ENCODE measurements at regions not wholly inside any gene's neighbourhood (a gene's known extent, or its start where the extent isn't known, plus 50 kb on each side); places are given as distances from the start of the nearest gene placed in this dataset.

DNA sequence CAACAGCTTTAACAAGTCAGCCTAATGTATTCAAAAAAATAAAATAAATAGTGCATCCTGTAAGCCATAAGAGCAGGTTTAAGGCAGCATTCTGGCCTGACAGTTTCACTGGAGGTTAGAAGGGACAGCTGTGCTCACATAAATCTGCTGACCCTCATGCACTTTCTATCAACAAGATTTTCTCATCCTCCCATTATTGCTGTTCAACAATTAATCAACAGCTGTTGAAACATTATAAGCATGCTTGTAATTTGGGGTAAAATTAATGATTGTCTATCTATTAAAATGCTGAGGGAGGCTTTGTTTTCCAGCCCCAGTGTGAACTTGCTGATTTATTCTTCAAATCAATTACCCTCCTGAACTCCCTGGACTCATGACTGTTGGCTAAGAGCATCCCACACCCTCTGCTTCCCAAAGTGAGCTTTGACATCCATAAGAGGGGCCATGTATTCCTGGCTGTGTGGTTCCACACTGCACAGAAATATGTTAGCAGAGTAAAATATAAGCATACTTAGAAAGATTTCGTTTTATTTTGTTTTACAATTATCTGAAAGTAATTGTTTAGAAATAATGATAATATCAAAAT is 492.4 kb downstream of the EFNB2 start:
- TF ChIP-seq, protein P1, sequence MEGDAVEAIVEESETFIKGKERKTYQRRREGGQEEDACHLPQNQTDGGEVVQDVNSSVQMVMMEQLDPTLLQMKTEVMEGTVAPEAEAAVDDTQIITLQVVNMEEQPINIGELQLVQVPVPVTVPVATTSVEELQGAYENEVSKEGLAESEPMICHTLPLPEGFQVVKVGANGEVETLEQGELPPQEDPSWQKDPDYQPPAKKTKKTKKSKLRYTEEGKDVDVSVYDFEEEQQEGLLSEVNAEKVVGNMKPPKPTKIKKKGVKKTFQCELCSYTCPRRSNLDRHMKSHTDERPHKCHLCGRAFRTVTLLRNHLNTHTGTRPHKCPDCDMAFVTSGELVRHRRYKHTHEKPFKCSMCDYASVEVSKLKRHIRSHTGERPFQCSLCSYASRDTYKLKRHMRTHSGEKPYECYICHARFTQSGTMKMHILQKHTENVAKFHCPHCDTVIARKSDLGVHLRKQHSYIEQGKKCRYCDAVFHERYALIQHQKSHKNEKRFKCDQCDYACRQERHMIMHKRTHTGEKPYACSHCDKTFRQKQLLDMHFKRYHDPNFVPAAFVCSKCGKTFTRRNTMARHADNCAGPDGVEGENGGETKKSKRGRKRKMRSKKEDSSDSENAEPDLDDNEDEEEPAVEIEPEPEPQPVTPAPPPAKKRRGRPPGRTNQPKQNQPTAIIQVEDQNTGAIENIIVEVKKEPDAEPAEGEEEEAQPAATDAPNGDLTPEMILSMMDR (IDR thresholded peaks at IDR 0.05; ENCODE audit: extremely low read depth, low read depth, low read length): no peak
- Histone ChIP-seq H4K20me1 (ENCODE audit: insufficient read depth, low read length) (no peaks in the 10 kb centered on the region), H2AFZ (ENCODE audit: low read length) (no peak overlapping the region), H3K4me2 (ENCODE audit: insufficient read depth, low read length) (no peak overlapping the region), H3K27me3 (ENCODE audit: insufficient read depth, low read length) (no peaks in the 10 kb centered on the region), H3K36me3 (ENCODE audit: insufficient read depth, low read length) (no peaks in the 10 kb centered on the region), H3K4me1 (ENCODE audit: insufficient read depth, low read length) (peaks cover 9% of the 10 kb centered on the region), H3K9me3 (ENCODE audit: low read depth, low read length) (no peaks in the 10 kb centered on the region), H3K4me3 (ENCODE audit: insufficient read depth, low read length) (no peak overlapping the region), H3K27ac (ENCODE audit: low read depth, low read length) (no peak overlapping the region), H3K79me2 (ENCODE audit: insufficient read depth, low read length) (no peaks in the 10 kb centered on the region)
- no peak for DNase-seq (ENCODE audit: insufficient read length, low spot score, missing footprints)

- H3K79me2 ChIP-seq (ENCODE audit: insufficient read depth, low read length): no peaks in the 10 kb centered on the region
- TF ChIP-seq, protein P1 (IDR thresholded peaks at IDR 0.05; ENCODE audit: extremely low read depth, low read depth, low read length): no peak
- no peaks in the 10 kb centered on the region for H4K20me1 ChIP-seq (ENCODE audit: insufficient read depth, low read length)
- peaks cover 9% of the 10 kb centered on the region for H3K4me1 ChIP-seq (ENCODE audit: insufficient read depth, low read length)
- H3K27me3 ChIP-seq (ENCODE audit: insufficient read depth, low read length): no peaks in the 10 kb centered on the region
- no peak for DNase-seq (ENCODE audit: insufficient read length, low spot score, missing footprints)
- H3K9me3 ChIP-seq (ENCODE audit: low read depth, low read length): no peaks in the 10 kb centered on the region
- no peaks in the 10 kb centered on the region for H3K36me3 ChIP-seq (ENCODE audit: insufficient read depth, low read length)
- H3K4me3 ChIP-seq (ENCODE audit: insufficient read depth, low read length): no peak overlapping the region
- H3K27ac ChIP-seq (ENCODE audit: low read depth, low read length): no peak overlapping the region
- H2AFZ ChIP-seq (ENCODE audit: low read length): no peak overlapping the region
- no peak overlapping the region for H3K4me2 ChIP-seq (ENCODE audit: insufficient read depth, low read length)
Measured at GRCh38 chr13:106041445-106041844, 494.0 kb downstream of the EFNB2 start.

- Histone ChIP-seq H3K27me3 (ENCODE audit: insufficient read depth, low read length) (no peaks in the 10 kb centered on the region), H4K20me1 (ENCODE audit: insufficient read depth, low read length) (no peaks in the 10 kb centered on the region), H3K4me3 (ENCODE audit: insufficient read depth, low read length) (no peak overlapping the region), H2AFZ (ENCODE audit: low read length) (peak overlapping the region; percentile 35), H3K9me3 (ENCODE audit: low read depth, low read length) (no peaks in the 10 kb centered on the region), H3K36me3 (ENCODE audit: insufficient read depth, low read length) (no peaks in the 10 kb centered on the region), H3K79me2 (ENCODE audit: insufficient read depth, low read length) (no peaks in the 10 kb centered on the region), H3K4me2 (ENCODE audit: insufficient read depth, low read length) (peak overlapping the region; percentile 11), H3K27ac (ENCODE audit: low read depth, low read length) (peak overlapping the region; percentile 3), H3K4me1 (ENCODE audit: insufficient read depth, low read length) (peaks cover 9% of the 10 kb centered on the region)
- DNase-seq (ENCODE audit: insufficient read length, low spot score, missing footprints): peak; percentile 89
- TF ChIP-seq, protein P1 (IDR thresholded peaks at IDR 0.05; ENCODE audit: extremely low read depth, low read depth, low read length): no peak
Measured at GRCh38 chr13:106038752-106039151, 496.7 kb downstream of the EFNB2 start.

DNA sequence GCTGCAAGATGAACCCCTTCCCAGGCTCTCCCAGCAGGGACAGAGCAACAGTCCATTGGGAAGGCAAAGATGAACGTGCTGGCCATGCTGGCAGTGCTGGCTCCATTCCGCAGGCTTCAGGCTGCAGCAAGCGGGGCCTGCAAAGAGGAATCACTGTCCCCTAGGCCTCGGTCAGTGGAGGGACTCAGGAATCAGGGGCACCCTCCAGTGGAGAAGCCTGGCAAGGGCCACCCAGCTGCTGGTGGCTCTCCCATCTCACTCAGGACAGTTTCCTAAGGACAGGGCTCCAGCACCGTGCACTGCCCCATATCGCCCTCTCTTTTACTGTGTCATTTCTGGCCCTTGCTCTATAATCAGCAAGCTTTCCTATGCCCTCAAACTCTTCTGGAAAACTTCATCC is 498.6 kb downstream of the EFNB2 start:
- TF ChIP-seq, protein P1 (IDR thresholded peaks at IDR 0.05; ENCODE audit: extremely low read depth, low read depth, low read length): no peak
- H3K79me2 ChIP-seq (ENCODE audit: insufficient read depth, low read length): no peaks in the 10 kb centered on the region
- no peak overlapping the region for H3K27ac ChIP-seq (ENCODE audit: low read depth, low read length)
- no peak for DNase-seq (ENCODE audit: insufficient read length, low spot score, missing footprints)
- no peaks in the 10 kb centered on the region for H3K9me3 ChIP-seq (ENCODE audit: low read depth, low read length)
- H3K4me2 ChIP-seq (ENCODE audit: insufficient read depth, low read length): no peak overlapping the region
- H3K36me3 ChIP-seq (ENCODE audit: insufficient read depth, low read length): no peaks in the 10 kb centered on the region
- H4K20me1 ChIP-seq (ENCODE audit: insufficient read depth, low read length): no peaks in the 10 kb centered on the region
- peaks cover 9% of the 10 kb centered on the region for H3K4me1 ChIP-seq (ENCODE audit: insufficient read depth, low read length)
- H3K4me3 ChIP-seq (ENCODE audit: insufficient read depth, low read length): no peak overlapping the region
- H3K27me3 ChIP-seq (ENCODE audit: insufficient read depth, low read length): no peaks in the 10 kb centered on the region
- H2AFZ ChIP-seq (ENCODE audit: low read length): no peak overlapping the region

Measured in osteoblast (primary cell).